K562 (cell line): ENCODE measurements at regions not wholly inside any gene's neighbourhood (a gene's known extent, or its start where the extent isn't known, plus 50 kb on each side); places are given as distances from the start of the nearest gene placed in this dataset.

ENCODE experiments used
- ATAC-seq: fragments of 200-7000 bp; cut with Tn5 transposase; 3 replicates; pipeline ENCODE4 v1.9.1; 2020; ENCODE audit warnings: moderate library complexity
- BruUV-seq: library from RNA; stranded (reverse); fragments of 400-500 nt; replicated peaks from 2 replicates; lab custom pipeline; 2021; lab: Mats Ljungman, UMichigan
- CTCF ChIA-PET: fragments of 300-600 bp; formaldehyde crosslinking; extraction: SDS; loops from one replicate; lab custom pipeline; 2021; ENCODE audit warnings: low intra/inter-chr PET ratio; lab: Yijun Ruan, JAX
- POLR2A ChIA-PET: fragments of 300-600, 350-650 bp; sonication (Branson Sonifier 250); formaldehyde crosslinking; extraction: SDS; loops from one replicate; lab custom pipeline; 2021; ENCODE audit warnings: antibody characterized with exemption, inconsistent platforms; lab: Yijun Ruan, JAX
- DNase-seq, 4 experiments: peaks; one replicate each; pipeline versions ENCODE4 v3.0.0 to v3.0.0-alpha.2; 2011 to 2018; ENCODE audit warnings: low spot score in 3 of 4, mixed read lengths in 3 of 4; ENCODE audit errors: extremely low read depth in 1 of 4
- FAIRE-seq: peaks from 2 replicates; lab custom pipeline; 2011; peaks lifted over from hg19 to GRCh38; lab: Jason Lieb, UNC
- H2AFZ ChIP-seq: 2 replicates; pipeline ENCODE4 v1.6.0; 2011; ENCODE audit warnings: low read depth, low read length, control low read depth, inconsistent platforms
- H3K27ac ChIP-seq: fragments of 200-600 bp; 3 replicates; pipeline ENCODE4 v1.8.0; 2011; ENCODE audit warnings: low read depth, mild to moderate bottlenecking, control low read depth, inconsistent platforms, low read length, moderate library complexity, mixed read lengths; ENCODE audit errors: extremely low read depth
- H3K27me3 ChIP-seq, 2 experiments: fragments of 300-600 bp in 1 of 2; 2 replicates in 1 of 2; 3 replicates in 1 of 2; pipeline versions ENCODE4 v1.6.0 to v1.8.0; 2011; ENCODE audit warnings: inconsistent platforms in 2 of 2, low read length in 2 of 2, mild to moderate bottlenecking in 1 of 2, mixed read lengths in 1 of 2, moderate library complexity in 1 of 2; ENCODE audit not compliant: control insufficient read depth in 2 of 2, insufficient read depth in 2 of 2
- H3K36me3 ChIP-seq: fragments of 300-600 bp; 3 replicates; pipeline ENCODE4 v1.8.0; 2011; ENCODE audit warnings: mild to moderate bottlenecking, low read length, inconsistent platforms; ENCODE audit not compliant: control insufficient read depth, insufficient read depth
- H3K4me1 ChIP-seq, 2 experiments: fragments of 200-600 bp in 1 of 2; replicated peaks in 1 of 2; 2 replicates in 1 of 2; 3 replicates in 1 of 2; pipeline versions ENCODE4 v1.5.1 to v1.8.0; 2011; ENCODE audit warnings: inconsistent platforms in 2 of 2, low read length in 2 of 2, mild to moderate bottlenecking in 1 of 2, mixed read lengths in 1 of 2, moderate library complexity in 1 of 2; ENCODE audit not compliant: control insufficient read depth in 2 of 2, insufficient read depth in 2 of 2
- H3K4me2 ChIP-seq: 2 replicates; pipeline ENCODE4 v1.6.1; 2011; ENCODE audit warnings: low read length, control low read depth, inconsistent platforms, mixed read lengths; ENCODE audit not compliant: insufficient read depth
- H3K4me3 ChIP-seq: fragments of 200-600 bp; sonication (generic), shearing (Covaris generic); 2 replicates; pipeline ENCODE4 v1.5.1; 2016; ENCODE audit warnings: control low read depth, inconsistent platforms
- H3K79me2 ChIP-seq: fragments of 200-600 bp; 3 replicates; pipeline ENCODE4 v1.8.0; 2011; ENCODE audit warnings: low read length, inconsistent platforms; ENCODE audit not compliant: control insufficient read depth, insufficient read depth
- H3K9ac ChIP-seq, 2 experiments: 2 replicates each; pipeline versions ENCODE4 v1.6.0 to v1.6.1; 2011; ENCODE audit warnings: low read depth in 2 of 2, low read length in 2 of 2, control low read depth in 1 of 2, inconsistent platforms in 1 of 2, mild to moderate bottlenecking in 1 of 2, mixed read lengths in 1 of 2; ENCODE audit not compliant: insufficient read depth in 1 of 2
- H3K9me1 ChIP-seq: one replicate; pipeline ENCODE4 v1.6.0; 2011; ENCODE audit warnings: inconsistent platforms, mild to moderate bottlenecking, low read length, moderate library complexity; ENCODE audit not compliant: control insufficient read depth, insufficient read depth
- H3K9me3 ChIP-seq: replicated peaks from 2 replicates; pipeline ENCODE4 v1.5.1; 2011; ENCODE audit warnings: low read depth, low read length, inconsistent platforms; ENCODE audit not compliant: control insufficient read depth, insufficient read depth
- H4K20me1 ChIP-seq: replicated peaks from 2 replicates; pipeline ENCODE4 v1.6.1; 2011; ENCODE audit warnings: low read length, inconsistent platforms, mixed read lengths; ENCODE audit not compliant: control insufficient read depth, insufficient read depth
- BACH1 ChIP-seq: fragments of 200-800 bp; sonication (Bioruptor generic); IDR thresholded peaks from 2 replicates; pipeline ENCODE4 v1.6.1; 2016; ENCODE audit warnings: missing genetic modification characterization, missing compliant biosample characterization
- JUN ChIP-seq, 2 experiments: sonication (generic) in 1 of 2; formaldehyde crosslinking in 1 of 2; IDR thresholded peaks; 2 replicates each; pipeline versions ENCODE4 v1.6.1 to v1.8.0; 2012 to 2022; ENCODE audit warnings: borderline replicate concordance in 2 of 2, mild to moderate bottlenecking in 2 of 2, improper control_type of control experiment in 1 of 2, low read depth in 1 of 2, low read length in 1 of 2, missing genetic modification reagents in 1 of 2
- NBN ChIP-seq: fragments of 450-650 bp; IDR thresholded peaks from 2 replicates; pipeline ENCODE4 v1.6.1; 2016; ENCODE audit warnings: low read depth, mild to moderate bottlenecking
- RB1 ChIP-seq: fragments of 450-650 bp; IDR thresholded peaks from 2 replicates; pipeline ENCODE4 v1.6.1; 2017; ENCODE audit warnings: low read depth, mild to moderate bottlenecking
- TEAD1 ChIP-seq, 2 experiments: fragments of 450-650 bp in 1 of 2; sonication (generic) in 1 of 2; formaldehyde crosslinking; IDR thresholded peaks; 2 replicates each; pipeline versions ENCODE4 v1.4.0 to v1.8.0; 2020 to 2022; ENCODE audit warnings: mild to moderate bottlenecking in 2 of 2, missing genetic modification reagents in 1 of 2
- ZC3H8 ChIP-seq: fragments of 450-650 bp; IDR thresholded peaks from 2 replicates; pipeline ENCODE4 v1.6.1; 2017
- ZNF384 ChIP-seq: IDR thresholded peaks from 2 replicates; pipeline ENCODE4 v1.6.1; 2012; ENCODE audit warnings: low read depth, low read length, improper control_type of control experiment
- ZNF644 ChIP-seq: fragments of 200-800 bp; sonication (Bioruptor generic); IDR thresholded peaks from 2 replicates; pipeline ENCODE4 v1.6.1; 2016; ENCODE audit warnings: low read depth, missing genetic modification characterization, missing compliant biosample characterization
- WGBS: fragments of 100-300 bp; shearing (Covaris generic); methylation state at CpG from one replicate; pipeline ENCODE4 v1.1.6; 2016; ENCODE audit warnings: low coverage, mixed read lengths; ENCODE audit not compliant: insufficient coverage; ENCODE audit errors: missing lambda C conversion rate; 5-methylcytosine and 5-hydroxymethylcytosine counted together
- in situ Hi-C: fragments of 300-500 bp; cut with MboI; formaldehyde crosslinking; loops from 4 replicates; pipeline ENCODE4 v1.15.0; 2018; ENCODE audit warnings: inconsistent platforms, mixed read lengths
- intact Hi-C: fragments of 100-400 bp; cut with micrococcal nuclease; formaldehyde crosslinking; loops from 2 replicates; pipeline ENCODE4 v1.14.2; 2022
- TF ChIP-seq, protein P1 (sequence below): fragments of 200-800 bp; sonication (Bioruptor generic); IDR thresholded peaks from 2 replicates; pipeline ENCODE4 v1.6.1; 2016; ENCODE audit warnings: missing genetic modification characterization, missing compliant biosample characterization
- TF ChIP-seq, protein P2 (sequence below): sonication (generic); formaldehyde crosslinking; IDR thresholded peaks from 2 replicates; pipeline ENCODE4 v1.8.0; 2022; ENCODE audit warnings: mild to moderate bottlenecking, low read depth, missing genetic modification reagents
- TF ChIP-seq, protein P3 (sequence below): sonication (generic); formaldehyde crosslinking; IDR thresholded peaks from 2 replicates; pipeline ENCODE4 v1.8.0; 2022; ENCODE audit warnings: missing genetic modification reagents, mild to moderate bottlenecking, borderline replicate concordance
- TF ChIP-seq, protein P4 (sequence below): fragments of 250-450 bp; sonication (Bioruptor Pico); IDR thresholded peaks from 2 replicates; pipeline ENCODE4 v1.9.0; 2021; ENCODE audit warnings: mild to moderate bottlenecking

DNA sequence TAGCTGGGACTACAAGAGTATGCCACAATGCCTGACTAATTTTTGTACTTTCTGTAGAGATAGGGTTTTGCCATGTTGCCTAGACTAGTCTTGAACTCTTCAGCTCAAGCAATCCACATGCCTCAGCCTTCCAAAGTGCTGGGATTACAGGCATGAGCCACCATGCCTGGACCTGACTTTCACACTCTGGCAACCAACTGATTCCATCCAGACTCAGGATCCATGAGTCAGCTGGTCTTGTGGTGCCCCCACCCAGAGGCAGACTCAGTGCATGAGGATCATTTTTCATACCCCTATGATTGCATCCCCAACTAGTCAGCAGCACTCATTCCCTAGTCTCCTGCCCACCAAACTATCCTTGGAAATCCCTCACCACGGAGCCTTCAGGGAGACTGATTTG, 375.9 kb downstream of the ANXA1 start:
- no peaks in the 10 kb centered on the region for H3K4me1 ChIP-seq
- H3K36me3 ChIP-seq, result no peaks in the 10 kb centered on the region
- H3K9ac ChIP-seq, result no peak overlapping the region
- ATAC-seq (no peak), FAIRE-seq (no peak), DNase-seq (no peak)
- no peak overlapping the region for H2AFZ ChIP-seq
- no peak overlapping the region for H3K27ac ChIP-seq
- no peaks in the 10 kb centered on the region for H3K9me1 ChIP-seq
- intact Hi-C loops, result no loop called here
- 9% methylated on average over 1 of the region's 1 CpG for WGBS
- no peaks in the 10 kb centered on the region for H3K27me3 ChIP-seq
- no peaks in the 10 kb centered on the region for H3K9me3 ChIP-seq
- no TSS peak for BruUV-seq
- ChIA-PET POLR2A (no interaction called here), CTCF (no interaction called here)
- no peak overlapping the region for H3K4me3 ChIP-seq
- H3K79me2 ChIP-seq, result no peaks in the 10 kb centered on the region
- no peaks in the 10 kb centered on the region for H4K20me1 ChIP-seq
- in situ Hi-C loops, result no loop called here
- no peak overlapping the region for H3K4me2 ChIP-seq
- no peak for TF ChIP-seq ZNF384
- TF ChIP-seq JUN (IDR thresholded peaks at IDR 0.05; ENCODE audit: borderline replicate concordance, low read depth, low read length), result no peak
- TF ChIP-seq JUN (CRISPR knock-in tag; IDR thresholded peaks at IDR 0.05; ENCODE audit: borderline replicate concordance), result no peak
- no peak for TF ChIP-seq TEAD1 (CRISPR knock-in tag; IDR thresholded peaks at IDR 0.05)
- TF ChIP-seq, protein P1, sequence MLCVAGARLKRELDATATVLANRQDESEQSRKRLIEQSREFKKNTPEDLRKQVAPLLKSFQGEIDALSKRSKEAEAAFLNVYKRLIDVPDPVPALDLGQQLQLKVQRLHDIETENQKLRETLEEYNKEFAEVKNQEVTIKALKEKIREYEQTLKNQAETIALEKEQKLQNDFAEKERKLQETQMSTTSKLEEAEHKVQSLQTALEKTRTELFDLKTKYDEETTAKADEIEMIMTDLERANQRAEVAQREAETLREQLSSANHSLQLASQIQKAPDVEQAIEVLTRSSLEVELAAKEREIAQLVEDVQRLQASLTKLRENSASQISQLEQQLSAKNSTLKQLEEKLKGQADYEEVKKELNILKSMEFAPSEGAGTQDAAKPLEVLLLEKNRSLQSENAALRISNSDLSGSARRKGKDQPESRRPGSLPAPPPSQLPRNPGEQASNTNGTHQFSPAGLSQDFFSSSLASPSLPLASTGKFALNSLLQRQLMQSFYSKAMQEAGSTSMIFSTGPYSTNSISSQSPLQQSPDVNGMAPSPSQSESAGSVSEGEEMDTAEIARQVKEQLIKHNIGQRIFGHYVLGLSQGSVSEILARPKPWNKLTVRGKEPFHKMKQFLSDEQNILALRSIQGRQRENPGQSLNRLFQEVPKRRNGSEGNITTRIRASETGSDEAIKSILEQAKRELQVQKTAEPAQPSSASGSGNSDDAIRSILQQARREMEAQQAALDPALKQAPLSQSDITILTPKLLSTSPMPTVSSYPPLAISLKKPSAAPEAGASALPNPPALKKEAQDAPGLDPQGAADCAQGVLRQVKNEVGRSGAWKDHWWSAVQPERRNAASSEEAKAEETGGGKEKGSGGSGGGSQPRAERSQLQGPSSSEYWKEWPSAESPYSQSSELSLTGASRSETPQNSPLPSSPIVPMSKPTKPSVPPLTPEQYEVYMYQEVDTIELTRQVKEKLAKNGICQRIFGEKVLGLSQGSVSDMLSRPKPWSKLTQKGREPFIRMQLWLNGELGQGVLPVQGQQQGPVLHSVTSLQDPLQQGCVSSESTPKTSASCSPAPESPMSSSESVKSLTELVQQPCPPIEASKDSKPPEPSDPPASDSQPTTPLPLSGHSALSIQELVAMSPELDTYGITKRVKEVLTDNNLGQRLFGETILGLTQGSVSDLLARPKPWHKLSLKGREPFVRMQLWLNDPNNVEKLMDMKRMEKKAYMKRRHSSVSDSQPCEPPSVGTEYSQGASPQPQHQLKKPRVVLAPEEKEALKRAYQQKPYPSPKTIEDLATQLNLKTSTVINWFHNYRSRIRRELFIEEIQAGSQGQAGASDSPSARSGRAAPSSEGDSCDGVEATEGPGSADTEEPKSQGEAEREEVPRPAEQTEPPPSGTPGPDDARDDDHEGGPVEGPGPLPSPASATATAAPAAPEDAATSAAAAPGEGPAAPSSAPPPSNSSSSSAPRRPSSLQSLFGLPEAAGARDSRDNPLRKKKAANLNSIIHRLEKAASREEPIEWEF (CRISPR knock-in tag), result no peak
- no peak for TF ChIP-seq NBN
- TF ChIP-seq, protein P2, sequence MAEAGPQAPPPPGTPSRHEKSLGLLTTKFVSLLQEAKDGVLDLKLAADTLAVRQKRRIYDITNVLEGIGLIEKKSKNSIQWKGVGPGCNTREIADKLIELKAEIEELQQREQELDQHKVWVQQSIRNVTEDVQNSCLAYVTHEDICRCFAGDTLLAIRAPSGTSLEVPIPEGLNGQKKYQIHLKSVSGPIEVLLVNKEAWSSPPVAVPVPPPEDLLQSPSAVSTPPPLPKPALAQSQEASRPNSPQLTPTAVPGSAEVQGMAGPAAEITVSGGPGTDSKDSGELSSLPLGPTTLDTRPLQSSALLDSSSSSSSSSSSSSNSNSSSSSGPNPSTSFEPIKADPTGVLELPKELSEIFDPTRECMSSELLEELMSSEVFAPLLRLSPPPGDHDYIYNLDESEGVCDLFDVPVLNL (CRISPR knock-in tag), result no peak
- TF ChIP-seq, protein P3, sequence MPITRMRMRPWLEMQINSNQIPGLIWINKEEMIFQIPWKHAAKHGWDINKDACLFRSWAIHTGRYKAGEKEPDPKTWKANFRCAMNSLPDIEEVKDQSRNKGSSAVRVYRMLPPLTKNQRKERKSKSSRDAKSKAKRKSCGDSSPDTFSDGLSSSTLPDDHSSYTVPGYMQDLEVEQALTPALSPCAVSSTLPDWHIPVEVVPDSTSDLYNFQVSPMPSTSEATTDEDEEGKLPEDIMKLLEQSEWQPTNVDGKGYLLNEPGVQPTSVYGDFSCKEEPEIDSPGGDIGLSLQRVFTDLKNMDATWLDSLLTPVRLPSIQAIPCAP (CRISPR knock-in tag), result no peak
- no peak for TF ChIP-seq ZC3H8
- TF ChIP-seq RB1, result no peak
- no peak for TF ChIP-seq ZNF644 (tag)
- TF ChIP-seq, protein P4, sequence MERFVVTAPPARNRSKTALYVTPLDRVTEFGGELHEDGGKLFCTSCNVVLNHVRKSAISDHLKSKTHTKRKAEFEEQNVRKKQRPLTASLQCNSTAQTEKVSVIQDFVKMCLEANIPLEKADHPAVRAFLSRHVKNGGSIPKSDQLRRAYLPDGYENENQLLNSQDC (CRISPR knock-in tag), result no peak
- no peak for TF ChIP-seq BACH1 (tag)
